SU-DHL-6 (cell line): ENCODE measurements at regions not wholly inside any gene's neighbourhood (a gene's known extent, or its start where the extent isn't known, plus 50 kb on each side); places are given as distances from the start of the nearest gene placed in this dataset.

Experiments
- H2AFZ ChIP-seq: fragments of 200-600 bp; sonication (generic); 2 replicates; pipeline ENCODE4 v1.6.1; 2014; ENCODE audit warnings: low read depth, mild to moderate bottlenecking, moderate library complexity, mixed read lengths, antibody characterized with exemption, low read length; ENCODE audit not compliant: severe bottlenecking
- H3F3A ChIP-seq: fragments of 200-600 bp; shearing (Covaris generic); 2 replicates; pipeline ENCODE4 v1.6.0; 2016; ENCODE audit warnings: antibody characterized with exemption, mild to moderate bottlenecking; ENCODE audit not compliant: insufficient read depth
- H3K27ac ChIP-seq: fragments of 200-600 bp; sonication (generic); 2 replicates; pipeline ENCODE4 v1.5.1; 2016; ENCODE audit warnings: low read depth, mild to moderate bottlenecking, low read length, moderate library complexity, mixed read lengths
- H3K27me3 ChIP-seq: fragments of 200-600 bp; sonication (generic), shearing (Covaris generic); 2 replicates; pipeline ENCODE4 v1.6.0; 2014; ENCODE audit warnings: mild to moderate bottlenecking, low read length
- H3K36me3 ChIP-seq: fragments of 200-600 bp; sonication (generic); 2 replicates; pipeline ENCODE4 v1.6.1; 2014; ENCODE audit warnings: mild to moderate bottlenecking, low read length, mixed read lengths
- H3K4me2 ChIP-seq: fragments of 300-600, 200-600 bp; shearing (Covaris generic), sonication (generic); 2 replicates; pipeline ENCODE4 v1.6.0; 2014; ENCODE audit warnings: low read length, low read depth, mild to moderate bottlenecking; ENCODE audit not compliant: poor library complexity, severe bottlenecking
- H3K4me3 ChIP-seq: fragments of 200-600 bp; sonication (generic); 2 replicates; pipeline ENCODE4 v1.5.1; 2014; ENCODE audit warnings: antibody characterized with exemption, low read length, mild to moderate bottlenecking, mixed read lengths; ENCODE audit not compliant: insufficient read depth, poor library complexity, severe bottlenecking
- H3K79me2 ChIP-seq: fragments of 200-600 bp; sonication (generic); 2 replicates; pipeline ENCODE4 v1.6.1; 2014; ENCODE audit warnings: mild to moderate bottlenecking, low read length, moderate library complexity; ENCODE audit not compliant: insufficient read depth
- H3K9ac ChIP-seq: fragments of 200-600 bp; sonication (generic); 2 replicates; pipeline ENCODE4 v1.7.0; 2014; ENCODE audit warnings: mild to moderate bottlenecking, low read length
- H3K9me2 ChIP-seq: fragments of 200-600 bp; sonication (generic); replicated peaks from 2 replicates; pipeline ENCODE4 v1.6.1; 2014; ENCODE audit warnings: low read length; ENCODE audit not compliant: insufficient read depth
- H3K9me3 ChIP-seq: fragments of 200-600 bp; sonication (generic); 2 replicates; pipeline ENCODE4 v1.6.1; 2014; ENCODE audit warnings: low read length, mixed read lengths; ENCODE audit not compliant: insufficient read depth
- H4K20me1 ChIP-seq: fragments of 200-600 bp; sonication (generic); 2 replicates; pipeline ENCODE4 v1.6.1; 2014; ENCODE audit warnings: low read depth, mild to moderate bottlenecking, antibody characterized with exemption, low read length, moderate library complexity, mixed read lengths
- EZH2phosphoT487 ChIP-seq: fragments of 200-600 bp; sonication (generic), shearing (Covaris generic); conservative IDR thresholded peaks from 2 replicates; pipeline ENCODE4 v1.6.1; 2018; ENCODE audit warnings: mild to moderate bottlenecking, antibody characterized with exemption, low read length, moderate library complexity, mixed read lengths
- TF ChIP-seq, protein P1 (sequence below): fragments of 200-600 bp; sonication (generic); IDR thresholded peaks from one replicate; pipeline ENCODE4 v1.5.1; 2017; ENCODE audit warnings: antibody characterized with exemption, mild to moderate bottlenecking, low read length, moderate library complexity; ENCODE audit not compliant: insufficient read depth, poor library complexity, severe bottlenecking

DNA sequence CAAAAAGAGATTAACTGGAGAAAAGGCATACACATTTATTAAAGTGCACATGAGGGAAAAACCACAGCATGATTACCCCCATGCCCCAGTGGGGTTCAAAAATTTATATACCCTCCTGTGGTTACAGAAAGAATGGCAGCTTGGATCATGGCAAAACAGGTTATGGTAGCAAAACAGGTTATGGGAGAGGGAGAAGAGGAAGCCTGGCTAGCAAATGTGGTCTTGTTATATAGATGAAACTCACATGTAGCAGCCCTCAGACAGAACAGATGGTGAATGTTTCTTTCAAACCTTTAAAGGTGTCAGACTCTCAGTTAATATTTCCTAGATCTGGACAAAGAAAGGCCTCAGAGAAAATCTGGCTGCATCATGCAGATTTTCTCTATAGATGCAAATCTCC lies 178.2 kb upstream of the ZC3H15 start:
- H3K4me3 ChIP-seq: no peak overlapping the region
- no peak overlapping the region for H3K4me2 ChIP-seq
- H3K27ac ChIP-seq: no peak overlapping the region
- no peak overlapping the region for H2AFZ ChIP-seq
- no peaks in the 10 kb centered on the region for H3K9me2 ChIP-seq
- H4K20me1 ChIP-seq: no peaks in the 10 kb centered on the region
- no peaks in the 10 kb centered on the region for H3K27me3 ChIP-seq
- H3K79me2 ChIP-seq: no peaks in the 10 kb centered on the region
- no peaks in the 10 kb centered on the region for H3F3A ChIP-seq
- TF ChIP-seq, protein P1, sequence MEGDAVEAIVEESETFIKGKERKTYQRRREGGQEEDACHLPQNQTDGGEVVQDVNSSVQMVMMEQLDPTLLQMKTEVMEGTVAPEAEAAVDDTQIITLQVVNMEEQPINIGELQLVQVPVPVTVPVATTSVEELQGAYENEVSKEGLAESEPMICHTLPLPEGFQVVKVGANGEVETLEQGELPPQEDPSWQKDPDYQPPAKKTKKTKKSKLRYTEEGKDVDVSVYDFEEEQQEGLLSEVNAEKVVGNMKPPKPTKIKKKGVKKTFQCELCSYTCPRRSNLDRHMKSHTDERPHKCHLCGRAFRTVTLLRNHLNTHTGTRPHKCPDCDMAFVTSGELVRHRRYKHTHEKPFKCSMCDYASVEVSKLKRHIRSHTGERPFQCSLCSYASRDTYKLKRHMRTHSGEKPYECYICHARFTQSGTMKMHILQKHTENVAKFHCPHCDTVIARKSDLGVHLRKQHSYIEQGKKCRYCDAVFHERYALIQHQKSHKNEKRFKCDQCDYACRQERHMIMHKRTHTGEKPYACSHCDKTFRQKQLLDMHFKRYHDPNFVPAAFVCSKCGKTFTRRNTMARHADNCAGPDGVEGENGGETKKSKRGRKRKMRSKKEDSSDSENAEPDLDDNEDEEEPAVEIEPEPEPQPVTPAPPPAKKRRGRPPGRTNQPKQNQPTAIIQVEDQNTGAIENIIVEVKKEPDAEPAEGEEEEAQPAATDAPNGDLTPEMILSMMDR: no peak
- no peak overlapping the region for H3K9ac ChIP-seq
- H3K36me3 ChIP-seq: peaks cover 3% of the 10 kb centered on the region; the same call in 1 of the 2 replicates
- H3K9me3 ChIP-seq: no peaks in the 10 kb centered on the region

DNA sequence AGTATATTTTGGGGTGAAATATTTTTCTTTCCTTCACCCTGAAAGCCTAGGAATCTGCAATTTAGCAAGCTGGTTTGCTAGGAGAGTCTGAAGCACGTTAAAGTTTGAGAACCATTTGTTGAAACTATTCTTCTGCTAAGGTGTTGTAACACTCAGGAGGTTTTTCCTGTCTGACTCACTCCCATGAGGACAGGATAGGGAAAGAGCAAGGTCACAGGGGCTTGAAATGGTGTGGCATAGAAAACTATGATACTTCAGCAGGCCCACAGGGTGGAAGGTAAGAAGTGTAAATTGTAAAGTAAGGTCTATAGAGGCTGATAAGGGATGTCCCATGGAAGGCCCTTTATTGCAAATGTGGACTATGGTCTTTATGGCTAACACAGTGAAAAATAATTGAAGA lies 177.7 kb upstream of the ZC3H15 start:
- Histone ChIP-seq H3K4me3 (no peak overlapping the region), H3K36me3 (peaks cover 3% of the 10 kb centered on the region; the same call in 1 of the 2 replicates), H2AFZ (no peak overlapping the region), H3K79me2 (no peaks in the 10 kb centered on the region), H3K27ac (no peak overlapping the region), H4K20me1 (no peaks in the 10 kb centered on the region), H3K9ac (no peak overlapping the region), H3K27me3 (no peaks in the 10 kb centered on the region), H3K4me2 (no peak overlapping the region), H3F3A (no peaks in the 10 kb centered on the region), H3K9me2 (no peaks in the 10 kb centered on the region), H3K9me3 (no peaks in the 10 kb centered on the region)
- TF ChIP-seq EZH2phosphoT487: no peak
- TF ChIP-seq, protein P1: no peak

DNA sequence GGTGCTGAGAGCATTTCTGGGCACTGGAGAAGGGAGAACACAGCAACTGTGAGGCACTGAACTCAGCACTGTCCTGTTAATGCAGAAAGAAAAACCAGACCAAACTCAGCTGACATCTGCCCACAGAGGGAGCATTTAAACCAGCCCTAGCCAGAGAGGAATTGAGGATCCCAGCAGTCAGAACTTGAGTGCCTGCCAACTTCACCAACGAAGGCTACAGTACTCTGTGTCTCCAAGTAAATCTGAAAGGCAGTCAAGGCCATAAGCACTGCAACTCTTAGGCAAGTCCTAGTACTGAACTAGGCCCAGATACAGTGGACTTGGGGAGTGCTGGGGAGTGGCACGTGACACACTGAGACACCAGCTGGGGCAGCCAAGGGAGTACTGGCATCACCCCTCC lies 176.2 kb upstream of the ZC3H15 start:
- no peak overlapping the region for H2AFZ ChIP-seq
- H3K4me3 ChIP-seq: no peak overlapping the region
- H3K9ac ChIP-seq: no peak overlapping the region
- H3F3A ChIP-seq: no peaks in the 10 kb centered on the region
- TF ChIP-seq, protein P1: no peak
- no peak for TF ChIP-seq EZH2phosphoT487
- H3K36me3 ChIP-seq: peaks cover 3% of the 10 kb centered on the region; the same call in 1 of the 2 replicates
- H3K9me2 ChIP-seq: no peaks in the 10 kb centered on the region
- H4K20me1 ChIP-seq: no peaks in the 10 kb centered on the region
- H3K79me2 ChIP-seq: no peaks in the 10 kb centered on the region
- H3K27me3 ChIP-seq: no peaks in the 10 kb centered on the region
- H3K9me3 ChIP-seq: no peaks in the 10 kb centered on the region
- H3K27ac ChIP-seq: no peak overlapping the region
- no peak overlapping the region for H3K4me2 ChIP-seq

DNA sequence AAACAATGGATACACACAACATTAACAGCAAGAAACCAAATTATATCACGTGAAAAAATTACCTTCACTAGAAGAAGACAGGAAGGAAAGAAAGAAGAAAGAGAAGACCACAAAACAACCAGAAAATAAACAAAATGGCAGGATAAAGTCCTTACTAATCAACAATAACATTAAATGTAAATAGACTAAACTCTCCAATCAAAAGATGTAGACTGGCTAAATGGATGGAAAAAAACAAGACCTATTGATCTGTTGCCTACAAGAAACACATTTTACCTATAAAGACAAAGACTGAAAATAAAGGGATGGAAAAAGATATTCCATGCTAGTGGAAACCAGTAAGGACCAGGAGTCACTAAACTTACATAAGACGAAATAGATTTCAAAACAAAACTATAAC lies 167.0 kb upstream of the ZC3H15 start:
- no peaks in the 10 kb centered on the region for H3F3A ChIP-seq
- no peaks in the 10 kb centered on the region for H4K20me1 ChIP-seq
- no peak overlapping the region for H3K27ac ChIP-seq
- H3K27me3 ChIP-seq: no peaks in the 10 kb centered on the region
- H3K9me2 ChIP-seq: no peaks in the 10 kb centered on the region
- no peaks in the 10 kb centered on the region for H3K36me3 ChIP-seq
- no peak overlapping the region for H2AFZ ChIP-seq
- TF ChIP-seq, protein P1: no peak
- no peak for TF ChIP-seq EZH2phosphoT487
- H3K79me2 ChIP-seq: no peaks in the 10 kb centered on the region
- H3K4me3 ChIP-seq: no peak overlapping the region
- H3K9ac ChIP-seq: no peak overlapping the region
- no peaks in the 10 kb centered on the region for H3K9me3 ChIP-seq
- no peak overlapping the region for H3K4me2 ChIP-seq
